Muscle of leg (tissue), 3 donors: ENCODE measurements at regions not wholly inside any gene's neighbourhood (a gene's known extent, or its start where the extent isn't known, plus 50 kb on each side); places are given as distances from the start of the nearest gene placed in this dataset.
"Not testable (repeated sequence)": the region's sequence is repeated elsewhere in the genome, so short reads cannot be mapped to it uniquely, and the experiment has no call there.

ENCODE experiments used
- DNase-seq: peaks from one replicate; pipeline ENCODE4 v3.0.0; 2013
- H3K27ac ChIP-seq: one replicate; pipeline ENCODE4 v1.5.1; 2013; ENCODE audit warnings: mild to moderate bottlenecking, low read length, control low read depth
- H3K27me3 ChIP-seq: one replicate; pipeline ENCODE4 v1.6.1; 2013; ENCODE audit warnings: low read length; ENCODE audit not compliant: control insufficient read depth, insufficient read depth
- H3K36me3 ChIP-seq: one replicate; pipeline ENCODE4 v1.6.1; 2013; ENCODE audit warnings: low read length; ENCODE audit not compliant: control insufficient read depth, insufficient read depth
- H3K4me1 ChIP-seq: one replicate; pipeline ENCODE4 v1.6.1; 2013; ENCODE audit warnings: low read length; ENCODE audit not compliant: control insufficient read depth, insufficient read depth
- H3K4me3 ChIP-seq: one replicate; pipeline ENCODE4 v1.5.1; 2013; ENCODE audit warnings: low read length, control low read depth
- H3K9me3 ChIP-seq: replicated peaks from 2 replicates; pipeline ENCODE4 v1.6.1; 2013; ENCODE audit warnings: low read depth, low read length; ENCODE audit not compliant: control insufficient read depth
- WGBS: methylation state at CpG from one replicate; pipeline ENCODE4 v1.1.5; 2013; ENCODE audit warnings: missing lambda C conversion rate; ENCODE audit not compliant: insufficient coverage; 5-methylcytosine and 5-hydroxymethylcytosine counted together

DNA sequence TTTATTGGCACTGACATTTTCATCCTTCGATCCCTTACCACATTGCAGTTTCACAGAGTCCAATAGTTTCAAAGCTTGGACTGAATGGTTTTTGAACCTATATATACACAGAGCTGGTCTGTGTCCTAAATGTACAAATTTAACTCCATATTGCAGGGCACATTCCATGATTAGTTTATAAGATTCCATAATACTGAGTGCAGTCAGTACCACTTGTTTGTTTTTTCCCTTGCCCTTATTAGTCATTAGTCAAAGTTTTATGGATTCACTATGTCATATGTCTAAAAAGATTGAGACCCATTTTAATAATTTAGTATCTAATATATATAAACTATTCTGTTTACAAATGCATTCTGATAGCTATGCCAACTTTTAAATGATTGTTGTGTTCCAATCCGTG lies 654.8 kb upstream of the MEF2C start:
- no peaks in the 10 kb centered on the region for H3K27me3 ChIP-seq
- no peaks in the 10 kb centered on the region for H3K4me1 ChIP-seq
- H3K9me3 ChIP-seq: no peaks in the 10 kb centered on the region
- H3K27ac ChIP-seq: no peak overlapping the region
- no CpG with 5 or more reads among the region's 2 CpGs for WGBS
- no peaks in the 10 kb centered on the region for H3K36me3 ChIP-seq
- no peak overlapping the region for H3K4me3 ChIP-seq
- no peak for DNase-seq

GRCh38 chr5:89536020-89536419 lies 653.0 kb upstream of the MEF2C start:
- no peaks in the 10 kb centered on the region for H3K4me1 ChIP-seq
- H3K36me3 ChIP-seq: no peaks in the 10 kb centered on the region
- no peak overlapping the region for H3K4me3 ChIP-seq
- no CpG with 5 or more reads among the region's 2 CpGs for WGBS
- H3K9me3 ChIP-seq: no peaks in the 10 kb centered on the region
- no peaks in the 10 kb centered on the region for H3K27me3 ChIP-seq
- no peak overlapping the region for H3K27ac ChIP-seq
- peak; percentile 30 for DNase-seq

GRCh38 chr5:89535411-89535810 lies 652.4 kb upstream of the MEF2C start:
- Histone ChIP-seq H3K27me3 (no peaks in the 10 kb centered on the region), H3K27ac (no peak overlapping the region), H3K36me3 (no peaks in the 10 kb centered on the region), H3K4me3 (no peak overlapping the region), H3K9me3 (no peaks in the 10 kb centered on the region), H3K4me1 (no peaks in the 10 kb centered on the region)
- 82% methylated on average over 1 of the region's 2 CpGs for WGBS
- DNase-seq: no peak

DNA sequence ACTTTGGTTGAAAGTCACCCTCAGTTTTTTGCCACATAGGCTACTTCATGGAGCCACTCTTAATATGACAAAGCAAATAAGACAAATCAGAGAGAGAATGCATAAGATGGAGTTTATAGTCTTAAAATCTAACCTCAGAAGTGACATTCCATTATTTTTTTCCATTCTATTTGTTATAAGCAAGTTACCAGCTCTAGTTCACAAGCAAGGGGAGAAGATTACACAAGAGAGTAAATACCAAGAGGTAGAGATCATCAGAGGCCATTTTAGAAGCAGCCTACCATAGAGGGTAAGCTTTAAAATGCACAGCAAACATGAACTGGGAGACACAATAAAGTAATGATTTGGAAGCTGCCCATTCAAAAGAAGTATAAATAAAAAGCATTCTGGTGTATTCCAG lies 651.3 kb upstream of the MEF2C start:
- H3K27me3 ChIP-seq: no peaks in the 10 kb centered on the region
- H3K4me1 ChIP-seq: no peaks in the 10 kb centered on the region
- H3K4me3 ChIP-seq: no peak overlapping the region
- no peaks in the 10 kb centered on the region for H3K9me3 ChIP-seq
- no peak overlapping the region for H3K27ac ChIP-seq
- H3K36me3 ChIP-seq: no peaks in the 10 kb centered on the region
- no peak for DNase-seq

DNA sequence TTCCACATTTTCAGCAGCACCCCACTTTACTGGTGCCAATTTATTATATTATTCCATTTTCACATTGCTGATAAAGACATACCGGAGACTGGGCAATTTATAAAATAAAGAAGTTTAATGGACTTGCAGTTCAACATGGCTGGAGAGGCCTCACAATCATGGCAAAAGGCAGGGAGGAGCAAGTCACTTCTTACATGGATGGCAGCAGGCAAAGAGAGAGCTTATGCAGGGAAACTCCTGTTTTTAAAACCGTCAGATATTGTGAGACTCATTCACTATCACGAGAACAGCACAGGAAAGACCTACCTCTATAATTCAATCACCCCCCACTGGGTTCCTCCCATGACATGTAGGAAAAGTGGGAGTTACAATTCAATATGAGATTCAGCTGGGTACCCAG lies 641.8 kb upstream of the MEF2C start:
- Histone ChIP-seq H3K36me3 (no peaks in the 10 kb centered on the region), H3K27ac (no peak overlapping the region), H3K27me3 (no peaks in the 10 kb centered on the region), H3K9me3 (peaks cover 3% of the 10 kb centered on the region), H3K4me1 (no peaks in the 10 kb centered on the region), H3K4me3 (no peak overlapping the region)
- WGBS: 100% methylated on average over 1 of the region's 3 CpGs
- DNase-seq: no peak

GRCh38 chr5:89523867-89524266 lies 640.9 kb upstream of the MEF2C start:
- not testable (repeated sequence) for H3K36me3 ChIP-seq, H3K4me1 ChIP-seq, H3K4me3 ChIP-seq, H3K27me3 ChIP-seq, DNase-seq, H3K27ac ChIP-seq, H3K9me3 ChIP-seq

GRCh38 chr5:89520771-89521170 lies 637.8 kb upstream of the MEF2C start:
- no peaks in the 10 kb centered on the region for H3K36me3 ChIP-seq
- no peak overlapping the region for H3K4me3 ChIP-seq
- DNase-seq: no peak
- WGBS: no CpG with 5 or more reads among the region's 2 CpGs
- H3K9me3 ChIP-seq: peaks cover 3% of the 10 kb centered on the region
- no peaks in the 10 kb centered on the region for H3K27me3 ChIP-seq
- H3K4me1 ChIP-seq: no peaks in the 10 kb centered on the region
- no peak overlapping the region for H3K27ac ChIP-seq

DNA sequence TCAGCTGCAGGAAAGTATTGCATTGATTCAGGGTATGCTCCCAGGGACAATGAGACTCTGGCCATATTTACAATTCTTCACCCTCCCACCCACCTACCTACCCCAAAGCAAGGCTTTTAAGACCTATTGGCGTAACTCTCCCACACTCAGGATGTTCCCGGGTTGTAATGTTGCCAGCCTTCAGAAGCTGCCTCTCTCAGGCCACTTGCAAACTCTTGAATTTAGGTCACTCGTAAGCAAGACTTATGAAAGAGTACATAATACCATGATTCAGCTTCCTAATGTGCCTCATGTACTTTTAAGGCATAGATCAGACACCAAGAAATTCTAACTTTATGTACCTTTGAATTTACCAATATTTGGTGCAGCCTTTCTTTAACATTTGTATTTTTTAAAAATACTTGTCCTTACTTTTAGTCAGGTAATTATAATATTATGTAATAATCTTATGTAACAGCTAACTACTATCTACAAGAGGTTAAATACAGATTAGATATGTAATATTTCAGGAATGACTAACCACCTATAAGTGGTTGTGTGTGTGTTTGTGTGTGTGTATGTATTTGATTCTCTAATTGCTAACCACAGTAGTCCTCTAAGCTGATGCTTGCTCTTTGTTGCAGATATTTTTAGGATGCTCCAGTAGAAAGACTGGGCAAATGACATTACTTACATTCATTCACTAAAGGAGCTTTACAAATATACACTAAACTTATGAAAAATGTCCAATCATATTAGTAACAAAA lies 630.5 kb upstream of the MEF2C start:
- Histone ChIP-seq H3K4me3 (no peak overlapping the region), H3K27ac (no peak overlapping the region), H3K36me3 (no peaks in the 10 kb centered on the region), H3K9me3 (no peaks in the 10 kb centered on the region), H3K4me1 (no peaks in the 10 kb centered on the region), H3K27me3 (no peaks in the 10 kb centered on the region)
- WGBS: 82% methylated on average over 3 of the region's 3 CpGs
- no peak for DNase-seq

- DNase-seq: no peak
- Histone ChIP-seq H3K4me1 (no peaks in the 10 kb centered on the region), H3K36me3 (no peaks in the 10 kb centered on the region), H3K9me3 (no peaks in the 10 kb centered on the region), H3K4me3 (no peak overlapping the region), H3K27me3 (no peaks in the 10 kb centered on the region), H3K27ac (no peak overlapping the region)
- no CpG with 5 or more reads among the region's 1 CpG for WGBS
These were observed 621.1 kb upstream of the MEF2C start for GRCh38 chr5:89504051-89504450.

GRCh38 chr5:89499787-89500186 lies 616.8 kb upstream of the MEF2C start:
- Histone ChIP-seq H3K9me3 (no peaks in the 10 kb centered on the region), H3K27ac (no peak overlapping the region)
- WGBS: 50% methylated on average over 1 of the region's 3 CpGs

DNA sequence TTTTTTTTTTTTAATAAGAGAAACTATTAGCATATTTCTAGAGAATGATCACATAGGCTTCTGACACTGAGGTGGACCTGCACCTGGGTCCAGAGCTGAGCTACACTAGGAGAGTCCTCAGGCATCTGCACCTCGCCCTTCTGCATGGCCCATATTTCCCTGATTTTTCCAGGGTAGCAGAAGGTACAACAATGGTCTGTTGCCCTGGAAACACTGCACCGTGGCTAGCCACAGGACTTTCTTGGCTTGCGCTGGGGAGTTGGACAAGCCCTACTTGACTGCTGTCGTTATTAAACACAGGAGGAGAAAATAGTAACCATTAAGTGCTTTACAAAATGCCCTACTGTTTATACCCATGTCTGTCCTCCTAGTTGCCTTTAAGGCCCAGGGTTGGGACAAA lies 615.7 kb upstream of the MEF2C start:
- H3K4me1 ChIP-seq: no peaks in the 10 kb centered on the region
- 70% methylated on average over 2 of the region's 4 CpGs for WGBS
- H3K27me3 ChIP-seq: no peaks in the 10 kb centered on the region
- H3K4me3 ChIP-seq: no peak overlapping the region
- no peaks in the 10 kb centered on the region for H3K9me3 ChIP-seq
- no peak overlapping the region for H3K27ac ChIP-seq
- DNase-seq: no peak
- H3K36me3 ChIP-seq: no peaks in the 10 kb centered on the region

More at GRCh38 chr5:89499787-89500186, 616.8 kb upstream of the MEF2C start:
- Histone ChIP-seq H3K4me1 (no peaks in the 10 kb centered on the region), H3K4me3 (no peak overlapping the region), H3K27me3 (no peaks in the 10 kb centered on the region), H3K36me3 (no peaks in the 10 kb centered on the region)
- no peak for DNase-seq
